GM12872 (cell line): ENCODE measurements at regions not wholly inside any gene's neighbourhood (a gene's known extent, or its start where the extent isn't known, plus 50 kb on each side); places are given as distances from the start of the nearest gene placed in this dataset.

ENCODE experiments used
- CTCF ChIP-seq: IDR thresholded peaks from 3 replicates; pipeline ENCODE4 v1.5.1; 2011; ENCODE audit warnings: low read depth, mild to moderate bottlenecking, low read length, moderate library complexity; ENCODE audit not compliant: insufficient read depth

GRCh38 chr13:64154514-64154913 is 2738.9 kb upstream of the PCDH20 start:
- no peak for TF ChIP-seq CTCF

GRCh38 chr13:64130600-64130999 is 2715.0 kb upstream of the PCDH20 start:
- no peak for TF ChIP-seq CTCF

- no peak for TF ChIP-seq CTCF
These were observed 2714.5 kb upstream of the PCDH20 start for GRCh38 chr13:64130171-64130570.

GRCh38 chr13:64127856-64128255 is 2712.2 kb upstream of the PCDH20 start:
- TF ChIP-seq CTCF: no peak

- no peak for TF ChIP-seq CTCF
These were observed 2711.5 kb upstream of the PCDH20 start for GRCh38 chr13:64127192-64127591.

GRCh38 chr13:64099994-64100393 is 2684.3 kb upstream of the PCDH20 start:
- no peak for TF ChIP-seq CTCF

GRCh38 chr13:64090311-64090710 is 2674.7 kb upstream of the PCDH20 start:
- no peak for TF ChIP-seq CTCF

GRCh38 chr13:64088491-64088890 is 2672.8 kb upstream of the PCDH20 start:
- TF ChIP-seq CTCF: no peak
